ENCODE measurements at regions not wholly inside any gene's neighbourhood (a gene's known extent, or its start where the extent isn't known, plus 50 kb on each side); places are given as distances from the start of the nearest gene placed in this dataset.

- intact Hi-C loops (cut with DNase I; ENCODE audit: low total_unique reads): no loop called here
Observed at GRCh38 chr14:76673261-76673660, 88.0 kb upstream of the VASH1 start.

GRCh38 chr14:76675046-76675445 lies 86.2 kb upstream of the VASH1 start:
- Histone ChIP-seq H3K36me3 (no peaks in the 10 kb centered on the region), H3K27ac (no peak overlapping the region), H3K9me3 (peaks cover 0 to 2% (median 0%) of the 10 kb centered on the region in 8 donors), H3K4me3 (no peak overlapping the region), H3K27me3 (replicated peaks in 1 of 7) (peaks cover 0 to 6% (median 0%) of the 10 kb centered on the region in 7 donors), H3K4me1 (no peaks in the 10 kb centered on the region)
- intact Hi-C loops (cut with DNase I; ENCODE audit: low total_unique reads): no loop called here
- DNase-seq: no peak
- TF ChIP-seq, protein P1, sequence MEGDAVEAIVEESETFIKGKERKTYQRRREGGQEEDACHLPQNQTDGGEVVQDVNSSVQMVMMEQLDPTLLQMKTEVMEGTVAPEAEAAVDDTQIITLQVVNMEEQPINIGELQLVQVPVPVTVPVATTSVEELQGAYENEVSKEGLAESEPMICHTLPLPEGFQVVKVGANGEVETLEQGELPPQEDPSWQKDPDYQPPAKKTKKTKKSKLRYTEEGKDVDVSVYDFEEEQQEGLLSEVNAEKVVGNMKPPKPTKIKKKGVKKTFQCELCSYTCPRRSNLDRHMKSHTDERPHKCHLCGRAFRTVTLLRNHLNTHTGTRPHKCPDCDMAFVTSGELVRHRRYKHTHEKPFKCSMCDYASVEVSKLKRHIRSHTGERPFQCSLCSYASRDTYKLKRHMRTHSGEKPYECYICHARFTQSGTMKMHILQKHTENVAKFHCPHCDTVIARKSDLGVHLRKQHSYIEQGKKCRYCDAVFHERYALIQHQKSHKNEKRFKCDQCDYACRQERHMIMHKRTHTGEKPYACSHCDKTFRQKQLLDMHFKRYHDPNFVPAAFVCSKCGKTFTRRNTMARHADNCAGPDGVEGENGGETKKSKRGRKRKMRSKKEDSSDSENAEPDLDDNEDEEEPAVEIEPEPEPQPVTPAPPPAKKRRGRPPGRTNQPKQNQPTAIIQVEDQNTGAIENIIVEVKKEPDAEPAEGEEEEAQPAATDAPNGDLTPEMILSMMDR (IDR thresholded peaks at IDR 0.05 in 8 of 11, conservative IDR thresholded peaks at IDR 0.05 in 3 of 11): no peak
- TF ChIP-seq POLR2A (IDR thresholded peaks at IDR 0.05): no peak
- TF ChIP-seq POLR2AphosphoS5 (IDR thresholded peaks at IDR 0.05): no peak
- 70 to 80% (median 74%) methylated on average over 11 of the region's 11 CpGs for WGBS, 5 donors

More at GRCh38 chr14:76673261-76673660, 88.0 kb upstream of the VASH1 start:
- H3K4me3 ChIP-seq: no peak overlapping the region
- H3K4me1 ChIP-seq: no peaks in the 10 kb centered on the region
- H3K36me3 ChIP-seq: no peaks in the 10 kb centered on the region
- TF ChIP-seq, protein P1 (IDR thresholded peaks at IDR 0.05 in 8 of 11, conservative IDR thresholded peaks at IDR 0.05 in 3 of 11): no peak
- peaks cover 0 to 6% (median 0%) of the 10 kb centered on the region in 7 donors for H3K27me3 ChIP-seq (replicated peaks in 1 of 7)
- H3K9me3 ChIP-seq: peaks cover 3 to 13% (median 12%) of the 10 kb centered on the region in 8 donors
- DNase-seq: no peak
- 88 to 99% (median 90%) methylated on average over 3 of the region's 3 CpGs for WGBS, 5 donors
- no peak overlapping the region for H3K27ac ChIP-seq

GRCh38 chr14:76676539-76676938 lies 84.7 kb upstream of the VASH1 start:
- 86 to 91% (median 88%) methylated on average over 5 of the region's 5 CpGs for WGBS, 5 donors
- Histone ChIP-seq H3K9me3 (peaks cover 0 to 17% (median 11%) of the 10 kb centered on the region in 8 donors), H3K27ac (no peak overlapping the region), H3K4me3 (no peak overlapping the region), H3K4me1 (no peaks in the 10 kb centered on the region), H3K27me3 (replicated peaks in 1 of 7) (peaks cover 0 to 6% (median 0%) of the 10 kb centered on the region in 7 donors), H3K36me3 (no peaks in the 10 kb centered on the region)
- TF ChIP-seq, protein P1 (IDR thresholded peaks at IDR 0.05 in 8 of 11, conservative IDR thresholded peaks at IDR 0.05 in 3 of 11): no peak
- TF ChIP-seq POLR2A (IDR thresholded peaks at IDR 0.05) (no peak), POLR2AphosphoS5 (IDR thresholded peaks at IDR 0.05) (no peak)
- intact Hi-C loops (cut with DNase I; ENCODE audit: low total_unique reads): no loop called here
- DNase-seq: no peak

DNA sequence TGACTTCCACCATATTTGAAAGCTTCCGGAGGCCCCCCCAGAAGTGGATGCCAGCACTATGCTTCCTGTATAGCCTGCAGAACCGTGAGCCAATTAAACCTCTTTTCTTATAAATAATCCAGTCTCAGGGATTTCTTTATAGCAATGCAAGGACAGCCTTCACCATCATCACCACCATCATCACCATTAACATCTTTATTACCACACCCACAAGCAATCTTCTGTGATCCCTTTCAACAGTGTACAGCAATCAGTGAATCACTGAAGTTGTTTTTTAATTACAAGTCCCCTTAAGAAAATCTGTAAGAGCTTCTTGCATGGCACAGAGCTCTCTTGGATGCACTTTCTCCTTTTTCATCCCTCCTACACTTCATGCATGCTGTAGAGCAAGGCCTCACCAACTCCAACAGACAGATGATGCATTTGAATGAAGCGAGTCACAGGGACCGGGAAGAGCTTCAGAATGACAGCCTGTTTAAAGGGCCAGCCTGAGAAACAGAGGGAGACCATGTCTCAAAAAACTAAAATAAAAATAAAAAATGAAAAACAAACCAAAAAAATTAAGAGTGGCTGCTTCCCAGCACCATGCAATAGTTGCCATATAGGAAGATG lies 83.6 kb upstream of the VASH1 start:
- no peak overlapping the region for H3K4me3 ChIP-seq
- H3K27me3 ChIP-seq (replicated peaks in 1 of 7): peaks cover 0 to 6% (median 0%) of the 10 kb centered on the region in 7 donors
- 64 to 88% (median 81%) methylated on average over 4 of the region's 4 CpGs for WGBS, 5 donors
- intact Hi-C loops (cut with DNase I; ENCODE audit: low total_unique reads): no loop called here
- H3K36me3 ChIP-seq: no peaks in the 10 kb centered on the region
- no peak for DNase-seq
- TF ChIP-seq, protein P1 (IDR thresholded peaks at IDR 0.05 in 8 of 11, conservative IDR thresholded peaks at IDR 0.05 in 3 of 11): no peak
- TF ChIP-seq POLR2A (IDR thresholded peaks at IDR 0.05) (no peak), POLR2AphosphoS5 (IDR thresholded peaks at IDR 0.05) (no peak)
- no peak overlapping the region for H3K27ac ChIP-seq
- H3K4me1 ChIP-seq: no peaks in the 10 kb centered on the region
- H3K9me3 ChIP-seq: peaks cover 6 to 28% (median 22%) of the 10 kb centered on the region in 8 donors
